ENCODE measurements at regions not wholly inside any gene's neighbourhood (a gene's known extent, or its start where the extent isn't known, plus 50 kb on each side); places are given as distances from the start of the nearest gene placed in this dataset.
"Not testable (repeated sequence)": the region's sequence is repeated elsewhere in the genome, so short reads cannot be mapped to it uniquely, and the experiment has no call there.

- no peak for FAIRE-seq
These were observed 288.7 kb downstream of the SOX2 start for GRCh38 chr3:182000447-182000846.

GRCh38 chr3:182005219-182005618 is 293.5 kb downstream of the SOX2 start:
- no peak for FAIRE-seq

GRCh38 chr3:182005701-182006100 is 294.0 kb downstream of the SOX2 start:
- no peak for FAIRE-seq

GRCh38 chr3:182006431-182006830 is 294.7 kb downstream of the SOX2 start:
- no peak for FAIRE-seq

- FAIRE-seq, result no peak
These were observed 295.7 kb downstream of the SOX2 start for GRCh38 chr3:182007441-182007840.

GRCh38 chr3:182018361-182018760 is 306.6 kb downstream of the SOX2 start:
- no peak for FAIRE-seq

GRCh38 chr3:182019926-182020325 is 308.2 kb downstream of the SOX2 start:
- FAIRE-seq, result no peak

- FAIRE-seq, result no peak
These were observed 312.1 kb downstream of the SOX2 start for GRCh38 chr3:182023843-182024242.

GRCh38 chr3:182027366-182027765 is 315.6 kb downstream of the SOX2 start:
- FAIRE-seq, result no peak

GRCh38 chr3:182028081-182028480 is 316.4 kb downstream of the SOX2 start:
- FAIRE-seq, result no peak

- FAIRE-seq, result not testable (repeated sequence)
These were observed 322.5 kb downstream of the SOX2 start for GRCh38 chr3:182034231-182034630.

GRCh38 chr3:182035324-182035723 is 323.6 kb downstream of the SOX2 start:
- no peak for FAIRE-seq

- no peak for FAIRE-seq
These were observed 324.7 kb downstream of the SOX2 start for GRCh38 chr3:182036382-182036781.

- FAIRE-seq, result no peak
These were observed 330.1 kb downstream of the SOX2 start for GRCh38 chr3:182041668-182042291.

- FAIRE-seq, result no peak
These were observed 334.0 kb downstream of the SOX2 start for GRCh38 chr3:182045736-182046135.

GRCh38 chr3:182046166-182046764 is 334.5 kb downstream of the SOX2 start:
- FAIRE-seq, result no peak

- no peak for FAIRE-seq
These were observed 339.2 kb downstream of the SOX2 start for GRCh38 chr3:182050932-182051331.

GRCh38 chr3:182052332-182052731 is 340.6 kb downstream of the SOX2 start:
- FAIRE-seq, result no peak

- no peak for FAIRE-seq
These were observed 341.0 kb downstream of the SOX2 start for GRCh38 chr3:182052757-182053156.

- no peak for FAIRE-seq
These were observed 346.8 kb downstream of the SOX2 start for GRCh38 chr3:182058488-182058887.

- no peak for FAIRE-seq
These were observed 352.0 kb downstream of the SOX2 start for GRCh38 chr3:182063742-182064141.

GRCh38 chr3:182067423-182067822 is 355.7 kb downstream of the SOX2 start:
- FAIRE-seq, result no peak

GRCh38 chr3:182078316-182078715 is 366.6 kb downstream of the SOX2 start:
- FAIRE-seq, result no peak

GRCh38 chr3:182078929-182079328 is 367.2 kb downstream of the SOX2 start:
- FAIRE-seq, result no peak

GRCh38 chr3:182081096-182081495 is 369.4 kb downstream of the SOX2 start:
- FAIRE-seq, result no peak

Data from G401.6 (cell line).